ENCODE measurements at regions not wholly inside any gene's neighbourhood (a gene's known extent, or its start where the extent isn't known, plus 50 kb on each side); places are given as distances from the start of the nearest gene placed in this dataset.

DNA sequence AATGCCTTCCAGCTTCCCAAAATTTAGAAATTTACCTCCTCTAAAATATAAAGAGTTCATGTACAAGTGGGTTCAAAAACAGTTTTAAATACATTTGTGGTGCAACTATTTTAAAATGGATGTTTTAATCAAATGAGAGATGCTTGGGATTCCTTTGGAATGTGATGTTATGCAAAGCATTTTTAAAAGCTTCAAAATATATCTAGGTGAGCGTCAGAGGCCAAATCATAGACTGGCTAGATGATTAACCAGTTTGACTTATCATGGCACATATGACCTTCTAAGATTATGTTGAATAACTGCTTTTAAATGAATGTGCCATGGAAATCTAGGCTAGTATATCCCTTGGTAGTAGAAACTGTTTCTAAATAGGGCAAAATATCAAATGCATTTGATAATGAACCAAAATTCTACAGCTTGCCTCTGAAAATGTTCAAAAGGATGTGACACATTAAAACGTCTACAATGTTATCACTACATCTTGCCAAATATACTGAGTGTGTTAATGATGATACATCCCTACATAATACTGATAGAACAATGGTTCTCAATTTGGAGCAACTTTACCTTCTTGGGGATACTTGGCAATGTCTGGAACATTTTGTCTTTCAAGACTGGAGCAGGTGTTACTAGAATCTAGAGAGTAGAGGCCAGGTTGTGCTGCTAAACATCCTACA is 650.9 kb upstream of the ADGRL2 start:
- TF ChIP-seq YY1 (IDR thresholded peaks at IDR 0.05; ENCODE audit: insufficient read depth, insufficient read length), result no peak
- no peak for TF ChIP-seq ZNF274 (IDR thresholded peaks at IDR 0.05; ENCODE audit: low read depth, low read length)
